ENCODE measurements at regions not wholly inside any gene's neighbourhood (a gene's known extent, or its start where the extent isn't known, plus 50 kb on each side); places are given as distances from the start of the nearest gene placed in this dataset.

DNA sequence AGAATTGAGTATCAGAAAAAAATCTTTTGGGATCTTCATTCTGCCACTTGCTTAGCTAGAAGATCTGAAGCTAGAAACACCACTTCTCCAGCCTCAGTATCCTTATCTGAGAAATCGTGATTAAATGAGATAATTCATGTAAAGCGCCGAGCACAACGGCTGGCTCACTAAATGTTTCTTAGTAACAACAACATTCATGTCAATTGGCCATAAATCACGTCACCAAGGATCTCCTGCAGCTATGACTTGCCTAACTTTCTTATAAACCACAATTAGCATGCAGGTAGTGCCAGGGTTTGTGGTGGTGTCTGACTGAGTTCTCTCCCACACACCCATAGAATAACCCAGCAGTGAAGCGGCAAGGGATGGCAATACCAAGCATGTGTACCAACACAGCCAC is 501.3 kb downstream of the EFNB2 start:
- no peak for DNase-seq (ENCODE audit: low read depth)

GRCh38 chr13:106033659-106034058 is 501.8 kb downstream of the EFNB2 start:
- no peak for DNase-seq (ENCODE audit: low read depth)

- DNase-seq (ENCODE audit: low read depth) = no peak
Observed at GRCh38 chr13:106032441-106032840, 503.0 kb downstream of the EFNB2 start.

GRCh38 chr13:106029676-106030290 is 505.7 kb downstream of the EFNB2 start:
- no peak for DNase-seq (ENCODE audit: low read depth)

- no peak for DNase-seq (ENCODE audit: low read depth)
Observed at GRCh38 chr13:106028911-106029310, 506.6 kb downstream of the EFNB2 start.

GRCh38 chr13:106011600-106011999 is 523.9 kb downstream of the EFNB2 start:
- DNase-seq (ENCODE audit: low read depth) = no peak

DNA sequence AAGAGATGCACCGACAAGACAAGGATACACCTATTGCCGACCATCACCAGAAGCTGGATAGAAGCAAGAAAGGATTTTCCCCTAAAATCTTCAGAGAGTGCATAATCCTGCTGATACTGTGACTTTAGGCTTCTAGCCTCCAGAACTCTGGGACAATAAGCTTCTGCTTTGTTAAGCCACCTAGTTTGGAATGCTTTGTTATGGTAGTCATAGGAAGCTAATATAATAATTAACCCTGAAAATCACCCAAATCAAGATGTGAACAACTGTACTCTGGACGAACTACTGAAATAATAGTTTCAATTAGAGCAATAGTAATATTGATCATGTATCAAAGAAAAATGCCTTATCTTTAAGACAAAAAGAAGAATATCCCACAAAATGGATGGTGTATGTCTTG is 524.6 kb downstream of the EFNB2 start:
- DNase-seq (ENCODE audit: low read depth) = no peak

DNA sequence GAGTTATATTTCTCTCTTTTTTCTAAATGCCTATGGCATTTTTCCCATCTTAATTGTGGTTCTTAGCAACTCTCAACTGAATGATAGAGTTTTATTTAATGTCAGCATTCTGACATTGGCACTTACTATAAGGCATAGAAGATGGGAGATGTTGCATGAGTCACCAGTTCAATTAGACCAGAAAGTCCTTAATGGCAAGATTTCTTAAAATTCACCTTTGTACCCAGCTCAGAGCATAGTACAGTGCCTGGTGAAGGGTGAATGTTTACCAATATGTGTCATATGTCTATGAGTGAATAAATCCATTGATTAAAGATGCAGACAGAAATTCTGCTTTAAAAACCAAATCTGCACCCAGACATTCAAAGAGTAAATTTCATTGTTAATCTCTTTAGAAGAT is 526.9 kb downstream of the EFNB2 start:
- no peak for DNase-seq (ENCODE audit: low read depth)

GRCh38 chr13:106007156-106007555 is 528.3 kb downstream of the EFNB2 start:
- no peak for DNase-seq (ENCODE audit: low read depth)

DNA sequence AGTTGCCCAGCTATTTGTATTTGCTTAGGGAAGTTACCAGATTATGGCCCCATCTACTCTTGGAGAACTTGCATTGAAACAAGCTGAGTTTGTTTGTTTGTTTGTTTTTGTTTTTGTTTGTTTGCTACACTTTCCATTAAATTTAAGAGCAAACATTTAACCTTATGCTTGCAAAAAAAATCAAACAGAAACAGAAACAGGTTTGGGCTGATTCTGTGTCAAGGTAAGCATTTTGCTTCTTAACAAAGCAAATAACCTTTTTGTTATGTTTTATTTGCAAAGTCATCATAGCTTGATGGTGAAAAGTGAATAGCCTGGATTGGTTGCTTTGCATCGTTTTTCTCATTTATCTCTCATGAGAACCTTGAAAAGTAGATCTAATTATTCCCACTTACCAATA is 531.8 kb downstream of the EFNB2 start:
- DNase-seq (ENCODE audit: low read depth) = no peak

GRCh38 chr13:106001443-106001842 is 534.0 kb downstream of the EFNB2 start:
- DNase-seq (ENCODE audit: low read depth) = no peak

- no peak for DNase-seq (ENCODE audit: low read depth)
Observed at GRCh38 chr13:105997581-105998550, 537.6 kb downstream of the EFNB2 start.

- no peak for DNase-seq (ENCODE audit: low read depth)
Observed at GRCh38 chr13:105996391-105997025, 539.0 kb downstream of the EFNB2 start.

DNA sequence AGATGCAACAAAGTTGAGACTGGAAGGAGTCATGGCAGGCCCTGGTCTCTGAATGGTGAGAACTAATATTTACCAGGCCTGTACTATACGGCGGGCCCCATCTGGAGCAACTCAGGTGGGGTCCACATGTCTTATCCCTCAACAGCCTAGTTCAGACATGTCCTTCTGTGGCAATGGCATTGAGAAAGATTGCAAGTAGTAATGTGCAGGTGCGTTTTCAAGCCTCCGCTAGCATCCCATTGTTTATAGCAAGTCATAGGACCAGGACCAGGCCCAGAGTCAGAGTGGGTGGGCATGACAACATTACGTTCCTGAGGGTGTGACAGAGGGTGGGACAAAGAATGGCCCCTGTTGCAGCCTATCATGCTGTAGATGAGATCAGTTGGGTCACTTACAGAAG is 541.1 kb downstream of the EFNB2 start:
- DNase-seq (ENCODE audit: low read depth) = no peak

GRCh38 chr13:105991622-105992277 is 543.7 kb downstream of the EFNB2 start:
- DNase-seq (ENCODE audit: low read depth) = no peak

- no peak for DNase-seq (ENCODE audit: low read depth)
Observed at GRCh38 chr13:105991131-105991530, 544.3 kb downstream of the EFNB2 start.

DNA sequence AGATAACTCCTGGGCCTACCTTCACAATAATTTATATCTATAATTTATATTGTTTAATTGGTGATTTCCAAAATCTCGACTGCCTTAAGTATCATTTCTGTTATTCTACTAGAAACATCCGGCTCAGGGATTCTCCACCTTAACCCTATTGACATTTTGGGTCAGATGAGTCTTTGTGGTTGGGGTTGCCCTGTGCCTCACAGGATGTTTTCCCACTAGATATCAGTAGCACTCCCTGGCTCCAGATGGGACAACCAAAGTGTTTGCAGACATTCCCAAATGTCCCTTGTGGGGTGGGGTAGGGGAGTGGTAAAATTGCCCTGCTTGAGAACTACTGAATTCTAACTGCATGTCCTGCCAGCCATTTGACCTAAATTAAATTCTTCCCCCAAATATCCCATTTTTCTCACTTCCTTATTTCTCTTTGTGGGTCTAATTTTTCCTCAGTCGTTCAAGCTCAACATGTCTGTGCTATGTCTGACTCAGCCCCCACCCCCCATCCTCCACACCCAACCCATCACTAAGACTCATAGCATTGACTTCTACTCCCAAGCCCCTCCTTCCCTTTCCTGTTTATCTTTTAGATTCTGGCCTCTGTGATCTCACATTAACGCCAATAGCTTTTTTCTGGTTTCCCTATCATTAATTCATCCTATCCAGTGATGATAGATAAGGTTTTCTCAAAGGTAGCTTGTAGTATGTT is 545.1 kb downstream of the EFNB2 start:
- DNase-seq (ENCODE audit: low read depth) = no peak

DNA sequence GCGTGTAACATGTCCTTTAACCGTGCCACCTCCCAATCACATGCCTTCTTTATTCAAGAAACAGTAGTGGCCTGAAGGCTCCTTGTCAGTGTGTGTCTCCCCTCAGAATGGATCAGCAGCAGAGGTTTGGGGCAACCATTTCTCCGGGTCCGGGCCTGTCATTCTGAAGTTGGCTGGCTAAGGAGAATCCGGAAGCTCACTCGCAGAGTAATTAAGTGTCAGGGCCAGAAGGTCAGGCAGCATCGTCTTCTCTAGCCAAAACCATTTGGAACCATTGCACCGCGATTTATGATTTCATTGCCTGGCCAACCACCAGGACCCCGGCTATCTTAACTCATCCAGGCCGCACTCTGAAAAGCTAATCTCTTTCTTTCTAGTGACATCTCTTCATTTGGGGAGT is 550.8 kb downstream of the EFNB2 start:
- DNase-seq (ENCODE audit: low read depth) = no peak

- DNase-seq (ENCODE audit: low read depth) = no peak
Observed at GRCh38 chr13:105984236-105984635, 551.2 kb downstream of the EFNB2 start.

DNA sequence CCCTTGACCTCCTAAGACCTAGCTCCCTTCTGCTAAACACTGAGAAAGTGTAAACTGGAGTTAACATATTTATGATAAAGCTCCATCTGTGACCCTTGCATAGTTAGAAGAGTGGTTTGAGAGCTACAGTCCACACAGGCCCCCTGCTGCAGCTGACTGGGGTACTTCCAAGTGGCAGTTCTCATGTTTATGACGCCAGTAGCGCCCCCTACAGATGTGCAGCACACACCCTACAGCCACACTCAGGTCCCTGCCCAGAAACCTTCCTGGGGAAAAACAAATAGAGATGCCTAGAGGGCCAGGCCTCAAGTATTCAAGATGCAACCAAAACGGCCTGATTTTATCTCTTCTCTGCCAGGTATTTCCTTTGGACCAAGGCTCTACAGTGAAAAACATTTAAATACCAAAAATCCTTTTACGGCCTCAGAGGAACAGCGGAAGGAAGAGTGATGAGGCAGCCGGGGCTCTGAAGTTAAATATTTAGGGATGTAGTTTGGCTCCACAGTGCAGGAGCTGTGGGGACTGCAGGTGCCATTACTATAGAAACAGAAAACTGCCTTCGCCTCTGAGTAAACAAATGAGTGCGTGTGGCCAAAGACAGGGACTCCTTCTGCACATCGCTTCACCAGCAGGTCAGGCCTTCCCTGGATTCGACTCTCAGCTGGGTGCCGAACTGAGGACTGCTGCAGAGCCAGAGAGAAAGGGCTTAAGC is 553.1 kb downstream of the EFNB2 start:
- no peak for DNase-seq (ENCODE audit: low read depth)

Data from stimulated activated CD8-positive, alpha-beta memory T cell treated with anti-CD3 and anti-CD28 coated beads, Interleukin-12 subunit alpha, Interleukin-12 subunit beta, amount 100 ng/mL, for 4 hours (primary cell).